IMR-90 (cell line): ENCODE measurements at regions not wholly inside any gene's neighbourhood (a gene's known extent, or its start where the extent isn't known, plus 50 kb on each side); places are given as distances from the start of the nearest gene placed in this dataset.

Experiments
- ATAC-seq: fragments of 200-7000 bp; cut with Tn5 transposase; 2 replicates; pipeline ENCODE4 v1.9.1; 2020; ENCODE audit warnings: low read depth, mild to moderate bottlenecking, moderate library complexity
- BruUV-seq: library from RNA; stranded (reverse); fragments of 400-500 nt; replicated peaks from 2 replicates; lab custom pipeline; 2021; lab: Mats Ljungman, UMichigan
- CTCF ChIA-PET: fragments of 300-600 bp; formaldehyde crosslinking; extraction: SDS; loops from one replicate; lab custom pipeline; 2021; ENCODE audit warnings: antibody characterized with exemption; lab: Yijun Ruan, JAX
- POLR2A ChIA-PET: fragments of 300-600 bp; sonication (Branson Sonifier 250); formaldehyde crosslinking; loops from one replicate; lab custom pipeline; 2022; ENCODE audit warnings: antibody characterized with exemption; ENCODE audit not compliant: unreplicated experiment; lab: Charles Lee
- DNase-seq: peaks from one replicate; pipeline ENCODE4 v3.0.0; 2013
- H2AFZ ChIP-seq: replicated peaks from 2 replicates; pipeline ENCODE3; 2013; ENCODE audit warnings: low read length, mild to moderate bottlenecking; ENCODE audit not compliant: poor library complexity
- H2AK5ac ChIP-seq: 2 replicates; pipeline ENCODE4 v1.6.1; 2013; ENCODE audit warnings: low read depth, low read length, inconsistent platforms
- H2AK9ac ChIP-seq: replicated peaks from 2 replicates; pipeline ENCODE3; 2013; ENCODE audit warnings: mild to moderate bottlenecking, low read depth, low read length, moderate library complexity; ENCODE audit not compliant: poor library complexity
- H2BK120ac ChIP-seq: 2 replicates; pipeline ENCODE4 v1.6.1; 2013; ENCODE audit warnings: low read depth, low read length, inconsistent platforms
- H2BK15ac ChIP-seq: 3 replicates; pipeline ENCODE4 v1.6.1; 2013; ENCODE audit warnings: low read depth, low read length, inconsistent platforms
- H2BK20ac ChIP-seq: 2 replicates; pipeline ENCODE4 v1.6.1; 2013; ENCODE audit warnings: low read depth, mild to moderate bottlenecking, inconsistent platforms, low read length, moderate library complexity
- H2BK5ac ChIP-seq: 2 replicates; pipeline ENCODE4 v1.6.1; 2013; ENCODE audit warnings: mild to moderate bottlenecking, low read depth, low read length, inconsistent platforms; ENCODE audit not compliant: poor library complexity, severe bottlenecking
- H3K14ac ChIP-seq: replicated peaks from 2 replicates; pipeline ENCODE4 v1.6.1; 2013; ENCODE audit warnings: low read depth, low read length, inconsistent platforms
- H3K18ac ChIP-seq: 2 replicates; pipeline ENCODE4 v1.6.1; 2013; ENCODE audit warnings: low read depth, low read length, control low read depth
- H3K23ac ChIP-seq: 2 replicates; pipeline ENCODE4 v1.6.1; 2013; ENCODE audit warnings: low read depth, low read length, inconsistent platforms
- H3K27ac ChIP-seq: 2 replicates; pipeline ENCODE4 v1.5.1; 2013; ENCODE audit warnings: mild to moderate bottlenecking, control low read depth, low read length; ENCODE audit not compliant: insufficient read depth
- H3K27me3 ChIP-seq: 2 replicates; pipeline ENCODE4 v1.6.1; 2013; ENCODE audit warnings: low read length; ENCODE audit not compliant: control insufficient read depth, insufficient read depth
- H3K36me3 ChIP-seq: 2 replicates; pipeline ENCODE4 v1.6.1; 2013; ENCODE audit warnings: low read length, mixed read lengths; ENCODE audit not compliant: control insufficient read depth, insufficient read depth
- H3K4ac ChIP-seq: 2 replicates; pipeline ENCODE4 v1.6.1; 2013; ENCODE audit warnings: low read depth, low read length, inconsistent platforms
- H3K4me1 ChIP-seq: 2 replicates; pipeline ENCODE4 v1.6.1; 2013; ENCODE audit warnings: low read length, mixed read lengths; ENCODE audit not compliant: control insufficient read depth, insufficient read depth
- H3K4me2 ChIP-seq: 2 replicates; pipeline ENCODE4 v1.6.1; 2013; ENCODE audit warnings: low read depth, mild to moderate bottlenecking, control low read depth, low read length, moderate library complexity
- H3K4me3 ChIP-seq: 2 replicates; pipeline ENCODE4 v1.5.1; 2013; ENCODE audit warnings: low read depth, mild to moderate bottlenecking, control low read depth, low read length, moderate library complexity; ENCODE audit not compliant: insufficient read depth
- H3K56ac ChIP-seq: 2 replicates; pipeline ENCODE4 v1.6.1; 2013; ENCODE audit warnings: low read length, inconsistent platforms; ENCODE audit not compliant: insufficient read depth; ENCODE audit errors: extremely low read depth
- H3K79me1 ChIP-seq, 2 experiments: 2 replicates each; pipeline ENCODE4 v1.6.1; 2013; ENCODE audit warnings: low read length in 2 of 2, inconsistent platforms in 1 of 2, low read depth in 1 of 2
- H3K9ac ChIP-seq: 2 replicates; pipeline ENCODE4 v1.6.1; 2013; ENCODE audit warnings: low read depth, low read length, control low read depth
- H3K9me1 ChIP-seq: 2 replicates; pipeline ENCODE4 v1.6.1; 2013; ENCODE audit warnings: low read length, inconsistent platforms; ENCODE audit not compliant: insufficient read depth
- H3K9me3 ChIP-seq: 2 replicates; pipeline ENCODE4 v1.6.1; 2013; ENCODE audit warnings: low read length; ENCODE audit not compliant: control insufficient read depth, insufficient read depth
- H4K20me1 ChIP-seq: 2 replicates; pipeline ENCODE4 v1.6.1; 2013; ENCODE audit warnings: low read length, inconsistent platforms; ENCODE audit not compliant: insufficient read depth
- H4K5ac ChIP-seq: 2 replicates; pipeline ENCODE4 v1.6.1; 2013; ENCODE audit warnings: mild to moderate bottlenecking, low read depth, low read length, control low read depth
- H4K8ac ChIP-seq, 2 experiments: 2 replicates each; pipeline ENCODE4 v1.6.1; 2013; ENCODE audit warnings: low read depth in 2 of 2, low read length in 2 of 2, control low read depth in 1 of 2, inconsistent platforms in 1 of 2
- H4K91ac ChIP-seq: 2 replicates; pipeline ENCODE4 v1.6.1; 2013; ENCODE audit warnings: low read depth, low read length, inconsistent platforms; ENCODE audit not compliant: insufficient read depth
- BHLHE40 ChIP-seq: fragments of 150-350 bp; IDR thresholded peaks from 2 replicates; pipeline ENCODE4 v1.6.1; 2016; ENCODE audit warnings: mild to moderate bottlenecking, low read depth, low read length
- CTCF ChIP-seq: conservative IDR thresholded peaks from 2 replicates; pipeline ENCODE4 v1.5.1; 2012; ENCODE audit warnings: mild to moderate bottlenecking, low read depth, low read length, improper control_type of control experiment
- FOS ChIP-seq: fragments of 150-350 bp; IDR thresholded peaks from 2 replicates; pipeline ENCODE4 v1.6.1; 2016; ENCODE audit warnings: low read depth, low read length
- MXI1 ChIP-seq: IDR thresholded peaks from 2 replicates; pipeline ENCODE4 v1.6.1; 2012; ENCODE audit warnings: low read depth, mild to moderate bottlenecking, low read length, moderate library complexity, borderline replicate concordance
- NFE2L2 ChIP-seq: fragments of 150-350 bp; IDR thresholded peaks from 2 replicates; pipeline ENCODE4 v1.6.1; 2016; ENCODE audit warnings: low read depth, mild to moderate bottlenecking, low read length
- POLR2A ChIP-seq: IDR thresholded peaks from 2 replicates; pipeline ENCODE4 v1.6.1; 2012; ENCODE audit warnings: mild to moderate bottlenecking, low read depth, low read length
- RFX5 ChIP-seq: IDR thresholded peaks from 2 replicates; pipeline ENCODE4 v1.8.0; 2012; ENCODE audit warnings: low read depth, mild to moderate bottlenecking, low read length, moderate library complexity
- USF2 ChIP-seq: fragments of 150-350 bp; IDR thresholded peaks from 2 replicates; pipeline ENCODE4 v1.6.1; 2017; ENCODE audit warnings: mild to moderate bottlenecking, antibody characterized with exemption, low read length, low read depth
- WGBS, 2 experiments: methylation state at CpG; one replicate each; pipeline versions ENCODE4 v1.1.5 to v1.1.7; 2013; ENCODE audit warnings: missing lambda C conversion rate in 2 of 2; ENCODE audit not compliant: insufficient read length in 1 of 2; ENCODE audit errors: extremely low coverage in 2 of 2; 5-methylcytosine and 5-hydroxymethylcytosine counted together
- dilution Hi-C: fragments of 300-500 bp; cut with HindIII; formaldehyde crosslinking; loops from one replicate; pipeline ENCODE4 v1.14.3; 2018; ENCODE audit warnings: low sequenced_read_pairs; ENCODE audit not compliant: unreplicated experiment
- in situ Hi-C: fragments of 300-500 bp; cut with MboI; formaldehyde crosslinking; loops from 3 replicates; pipeline ENCODE4 v1.14.3; 2019; ENCODE audit warnings: low sequenced_read_pairs, inconsistent platforms, mixed read lengths
- intact Hi-C: fragments of 100-400 bp; cut with micrococcal nuclease; formaldehyde crosslinking; loops from 2 replicates; pipeline ENCODE4 v1.10.0; 2022

DNA sequence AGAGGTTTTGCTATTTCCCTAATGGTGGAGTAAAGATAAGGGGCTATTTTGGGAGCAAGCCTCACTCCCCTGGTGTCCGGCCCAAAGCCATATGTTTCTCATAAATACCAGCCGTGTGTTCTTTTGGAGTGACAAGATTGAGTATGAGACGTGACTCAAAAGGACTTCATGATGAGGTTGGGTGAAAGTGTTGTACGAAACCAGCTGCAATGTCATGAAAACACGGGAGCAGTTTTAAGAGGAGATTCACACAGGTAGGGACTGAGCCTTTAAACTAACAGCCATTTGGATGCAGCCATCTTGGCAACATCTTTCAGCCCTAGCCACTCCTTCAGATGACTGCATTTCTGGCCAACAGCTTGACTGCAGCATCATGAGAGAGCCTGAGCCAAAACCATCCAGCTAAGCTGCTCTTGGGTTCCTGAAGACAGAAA is 532.3 kb upstream of the USP24 start:
- Histone ChIP-seq H2BK5ac (no peak overlapping the region), H3K18ac (peak overlapping the region; percentile 17), H3K27ac (peak overlapping the region; percentile 62; the same call in 1 of the 2 replicates), H3K9me1 (no peaks in the 10 kb centered on the region), H4K5ac (peak overlapping the region; percentile 1; the same call in 1 of the 2 replicates), H2BK15ac (no peak overlapping the region; the same call in 2 of the 3 replicates), H3K79me1 (no peaks in the 10 kb centered on the region), H3K14ac (peak overlapping the region; percentile 10; the same call in 1 of the 2 replicates), H4K20me1 (no peaks in the 10 kb centered on the region), H3K4me1 (peaks cover 5% of the 10 kb centered on the region), H2BK120ac (peak overlapping the region; percentile 64; the same call in 1 of the 2 replicates), H3K56ac (no peak overlapping the region), H2BK20ac (peak overlapping the region; percentile 76), H3K4me2 (no peak overlapping the region), H3K36me3 (no peaks in the 10 kb centered on the region), H3K9ac (no peak overlapping the region), H3K9me3 (peaks cover 4% of the 10 kb centered on the region; the same call in 1 of the 2 replicates), H2AFZ (peak overlapping the region; percentile 58), H3K4ac (peak overlapping the region; percentile 45; the same call in 1 of the 2 replicates), H4K8ac (peak overlapping the region; percentile 15 to 73; a peak in 3 of 4 replicates), H3K4me3 (no peak overlapping the region), H3K23ac (no peak overlapping the region; the same call in 1 of the 2 replicates), H3K27me3 (no peaks in the 10 kb centered on the region), H2AK5ac (peak overlapping the region; percentile 38; the same call in 1 of the 2 replicates), H2AK9ac (no peak overlapping the region), H4K91ac (peak overlapping the region; percentile 48)
- TF ChIP-seq POLR2A (no peak), CTCF (no peak), FOS (no peak), USF2 (no peak), BHLHE40 (no peak), RFX5 (no peak), NFE2L2 (no peak), MXI1 (no peak)
- dilution Hi-C loops: no loop called here
- ChIA-PET CTCF (no interaction called here), POLR2A (interaction anchor here (0.6 kb wide), 1 partner anchor 544 kb away, joined by 3 read pairs; no protein-coding TSS in a partner anchor)
- ATAC-seq (peak; percentile 74), DNase-seq (peak; percentile 76)
- intact Hi-C loops: no loop called here
- BruUV-seq: no TSS peak
- in situ Hi-C loops: no loop called here
- WGBS, 2 experiments: 40% methylated on average over 1 of the region's 5 CpGs; no CpG with 5 or more reads in 1 of the 2 experiments
